Right atrium auricular region (tissue), 2 donors: ENCODE measurements at regions not wholly inside any gene's neighbourhood (a gene's known extent, or its start where the extent isn't known, plus 50 kb on each side); places are given as distances from the start of the nearest gene placed in this dataset.

Source experiments
- DNase-seq: peaks from one replicate; pipeline ENCODE4 v3.0.0-alpha.2; 2019; ENCODE audit warnings: low spot score
- H3K27ac ChIP-seq, 2 donors: fragments of 200-600 bp; sonication (generic); 1 replicate in 1 of 2; 2 replicates in 1 of 2; pipeline ENCODE4 v1.5.1; 2016 to 2019
- H3K27me3 ChIP-seq, 2 donors: fragments of 200-600 bp; sonication (generic); one replicate each; pipeline versions ENCODE4 v1.5.1 to v1.6.0; 2017 to 2019
- H3K36me3 ChIP-seq: fragments of 200-600 bp; sonication (generic); one replicate; pipeline ENCODE4 v1.5.1; 2016
- H3K4me1 ChIP-seq, 2 donors: fragments of 200-600 bp; sonication (generic); one replicate each; pipeline versions ENCODE4 v1.5.1 to v1.6.0; 2017 to 2019
- H3K4me3 ChIP-seq, 2 donors: fragments of 200-600 bp; sonication (generic); 1 replicate in 1 of 2; 2 replicates in 1 of 2; pipeline ENCODE4 v1.5.1; 2017 to 2019; ENCODE audit warnings: mild to moderate bottlenecking in 1 of 2, moderate library complexity in 1 of 2
- H3K9me3 ChIP-seq, 2 donors: fragments of 200-600 bp; sonication (generic); one replicate each; pipeline ENCODE4 v1.5.1; 2019
- TF ChIP-seq, protein P1 (sequence below), 2 donors: fragments of 200-600 bp; sonication (generic); IDR thresholded peaks; one replicate each; pipeline ENCODE4 v1.5.1; 2019; ENCODE audit warnings: antibody characterized with exemption in 2 of 2

DNA sequence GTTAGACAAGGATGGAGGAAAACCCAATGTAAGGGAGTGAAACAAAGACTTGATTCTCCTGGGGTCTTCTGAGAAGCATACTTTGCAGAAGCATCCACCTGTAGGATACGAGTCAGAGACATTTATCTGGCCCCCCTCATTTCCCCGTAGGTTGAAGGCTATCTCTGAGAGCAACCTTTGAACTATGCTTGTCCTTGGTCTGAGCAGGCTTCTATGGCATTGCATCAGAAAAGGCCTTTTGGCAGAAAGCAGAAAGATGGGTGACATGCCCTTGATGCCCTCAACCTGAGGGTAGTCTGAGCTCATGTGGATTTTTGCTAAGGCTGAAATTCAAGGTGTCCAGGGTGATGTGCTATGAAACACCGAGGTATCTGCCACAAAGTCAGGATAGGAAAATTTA is 131.6 kb upstream of the SGO1 start:
- H3K4me1 ChIP-seq = no peaks in the 10 kb centered on the region
- H3K27me3 ChIP-seq = no peaks in the 10 kb centered on the region
- no peaks in the 10 kb centered on the region for H3K36me3 ChIP-seq
- no peak for DNase-seq
- no peak overlapping the region for H3K4me3 ChIP-seq
- TF ChIP-seq, protein P1, sequence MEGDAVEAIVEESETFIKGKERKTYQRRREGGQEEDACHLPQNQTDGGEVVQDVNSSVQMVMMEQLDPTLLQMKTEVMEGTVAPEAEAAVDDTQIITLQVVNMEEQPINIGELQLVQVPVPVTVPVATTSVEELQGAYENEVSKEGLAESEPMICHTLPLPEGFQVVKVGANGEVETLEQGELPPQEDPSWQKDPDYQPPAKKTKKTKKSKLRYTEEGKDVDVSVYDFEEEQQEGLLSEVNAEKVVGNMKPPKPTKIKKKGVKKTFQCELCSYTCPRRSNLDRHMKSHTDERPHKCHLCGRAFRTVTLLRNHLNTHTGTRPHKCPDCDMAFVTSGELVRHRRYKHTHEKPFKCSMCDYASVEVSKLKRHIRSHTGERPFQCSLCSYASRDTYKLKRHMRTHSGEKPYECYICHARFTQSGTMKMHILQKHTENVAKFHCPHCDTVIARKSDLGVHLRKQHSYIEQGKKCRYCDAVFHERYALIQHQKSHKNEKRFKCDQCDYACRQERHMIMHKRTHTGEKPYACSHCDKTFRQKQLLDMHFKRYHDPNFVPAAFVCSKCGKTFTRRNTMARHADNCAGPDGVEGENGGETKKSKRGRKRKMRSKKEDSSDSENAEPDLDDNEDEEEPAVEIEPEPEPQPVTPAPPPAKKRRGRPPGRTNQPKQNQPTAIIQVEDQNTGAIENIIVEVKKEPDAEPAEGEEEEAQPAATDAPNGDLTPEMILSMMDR (IDR thresholded peaks at IDR 0.05) = no peak
- no peak overlapping the region for H3K27ac ChIP-seq
- H3K9me3 ChIP-seq = no peaks in the 10 kb centered on the region

DNA sequence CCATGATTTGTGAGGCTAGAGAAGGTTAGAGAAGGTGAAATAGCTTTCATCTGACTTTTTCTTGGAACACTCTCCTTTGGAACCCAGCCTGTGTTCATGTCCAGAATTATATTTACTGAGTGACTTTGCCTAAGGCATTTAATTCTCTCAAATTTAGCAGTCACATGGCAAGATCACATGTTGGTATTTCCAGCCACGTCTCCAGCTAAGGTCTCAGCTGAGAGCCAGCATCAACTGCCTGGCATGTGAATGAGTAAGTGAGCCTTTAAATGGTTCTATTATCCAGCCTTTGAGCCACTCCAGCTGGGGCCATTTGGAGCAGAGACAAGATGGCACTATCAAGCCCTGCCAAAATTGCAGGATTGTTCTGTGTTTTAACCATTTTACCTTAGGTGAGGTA is 130.2 kb upstream of the SGO1 start:
- Histone ChIP-seq H3K9me3 (no peaks in the 10 kb centered on the region), H3K4me3 (no peak overlapping the region), H3K4me1 (no peaks in the 10 kb centered on the region), H3K27me3 (no peaks in the 10 kb centered on the region), H3K36me3 (no peaks in the 10 kb centered on the region), H3K27ac (no peak overlapping the region)
- no peak for DNase-seq
- TF ChIP-seq, protein P1 (IDR thresholded peaks at IDR 0.05) = no peak

DNA sequence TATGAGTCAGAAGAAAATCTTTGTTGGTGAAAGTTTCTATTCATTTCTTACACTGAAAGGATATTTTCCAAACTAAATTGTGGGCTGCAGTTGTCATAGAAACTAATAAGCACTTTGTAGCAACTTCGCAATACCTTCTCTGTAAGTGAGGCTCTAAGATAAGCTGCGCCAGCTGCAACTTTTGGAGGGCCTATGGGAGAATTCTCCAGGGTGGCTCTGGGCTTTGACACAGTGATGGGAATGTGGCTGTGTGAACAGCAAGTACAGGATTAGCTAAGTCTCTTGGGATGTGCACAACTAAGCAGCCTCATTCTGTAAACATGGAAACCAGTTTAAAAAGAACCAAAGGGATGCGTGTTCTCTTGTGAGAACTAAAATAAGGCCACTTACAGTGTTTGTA is 124.6 kb upstream of the SGO1 start:
- no peaks in the 10 kb centered on the region for H3K9me3 ChIP-seq
- H3K4me3 ChIP-seq = no peak overlapping the region
- TF ChIP-seq, protein P1 (IDR thresholded peaks at IDR 0.05) = no peak
- no peaks in the 10 kb centered on the region for H3K36me3 ChIP-seq
- no peaks in the 10 kb centered on the region for H3K27me3 ChIP-seq
- DNase-seq = peak; percentile 61
- no peak overlapping the region for H3K27ac ChIP-seq
- H3K4me1 ChIP-seq = no peaks in the 10 kb centered on the region

DNA sequence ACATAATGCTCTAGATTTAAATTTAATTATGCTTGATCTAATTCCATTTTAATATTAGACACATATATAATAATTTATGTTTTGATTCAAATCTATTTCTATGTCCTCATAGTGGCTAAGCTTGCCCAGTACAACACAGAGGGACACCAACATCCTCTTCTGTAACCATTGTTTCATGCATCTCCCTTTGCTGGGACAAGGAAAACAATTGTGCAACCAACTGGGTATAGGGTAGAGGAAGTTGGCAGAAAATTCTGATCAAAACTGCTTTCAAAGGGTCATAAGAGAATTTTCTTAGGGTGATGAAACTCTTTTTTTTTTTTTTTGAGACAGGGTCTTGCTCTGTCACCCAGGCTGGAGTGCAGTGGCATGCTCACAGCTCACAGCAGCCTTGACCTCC is 121.4 kb upstream of the SGO1 start:
- H3K4me3 ChIP-seq = no peak overlapping the region
- no peak overlapping the region for H3K27ac ChIP-seq
- no peaks in the 10 kb centered on the region for H3K27me3 ChIP-seq
- H3K9me3 ChIP-seq = no peaks in the 10 kb centered on the region
- H3K4me1 ChIP-seq = no peaks in the 10 kb centered on the region
- TF ChIP-seq, protein P1 (IDR thresholded peaks at IDR 0.05) = no peak
- H3K36me3 ChIP-seq = no peaks in the 10 kb centered on the region
- DNase-seq = no peak

DNA sequence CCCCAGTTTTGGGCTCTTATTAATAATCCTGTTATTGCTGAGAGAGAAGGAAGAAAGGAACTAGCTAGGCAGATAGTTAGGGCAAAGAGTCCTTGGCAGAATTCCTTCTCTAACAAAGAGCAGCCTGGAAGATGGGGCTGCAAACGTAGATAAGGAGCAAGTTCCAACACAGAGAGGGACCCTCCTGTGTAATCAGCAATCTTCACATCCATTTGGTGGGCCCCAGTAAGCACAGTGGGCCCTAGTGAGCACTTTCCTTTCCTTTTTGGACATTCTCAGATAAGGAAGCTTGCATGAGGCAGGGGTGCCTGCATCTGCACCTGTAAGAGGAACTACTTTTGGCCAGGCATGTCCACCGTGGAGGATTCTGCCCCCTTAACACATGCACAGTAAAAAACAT is 119.6 kb upstream of the SGO1 start:
- H3K4me3 ChIP-seq = no peak overlapping the region
- TF ChIP-seq, protein P1 (IDR thresholded peaks at IDR 0.05) = no peak
- DNase-seq = no peak

DNA sequence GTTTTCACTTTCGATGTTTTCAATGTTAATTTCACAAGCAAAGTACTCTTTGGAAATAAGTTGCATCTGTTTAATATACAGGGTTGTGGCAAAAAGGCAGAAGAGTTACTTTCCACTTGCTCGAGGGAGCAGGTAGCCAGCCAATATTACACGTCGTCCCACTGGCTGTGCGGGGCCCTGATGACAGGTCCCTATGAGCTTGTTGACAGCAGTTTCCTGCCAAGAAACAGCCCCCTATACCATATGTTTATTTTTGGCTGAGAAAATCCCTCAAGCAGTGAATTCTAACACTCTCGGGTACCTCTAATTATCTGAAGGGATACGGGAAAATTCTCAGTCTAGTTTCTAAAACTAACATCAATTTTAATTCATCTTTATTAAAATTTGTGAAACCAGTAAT is 116.8 kb upstream of the SGO1 start:
- no peak for DNase-seq
- no peaks in the 10 kb centered on the region for H3K36me3 ChIP-seq
- TF ChIP-seq, protein P1 (IDR thresholded peaks at IDR 0.05) = no peak
- no peaks in the 10 kb centered on the region for H3K27me3 ChIP-seq
- H3K9me3 ChIP-seq = no peaks in the 10 kb centered on the region
- no peaks in the 10 kb centered on the region for H3K4me1 ChIP-seq
- H3K4me3 ChIP-seq = no peak overlapping the region
- no peak overlapping the region for H3K27ac ChIP-seq

More for the DNA sequence above, 119.6 kb upstream of the SGO1 start:
- no peak overlapping the region for H3K27ac ChIP-seq
- no peaks in the 10 kb centered on the region for H3K36me3 ChIP-seq
- no peaks in the 10 kb centered on the region for H3K27me3 ChIP-seq
- H3K9me3 ChIP-seq = no peaks in the 10 kb centered on the region
- no peaks in the 10 kb centered on the region for H3K4me1 ChIP-seq
